HG02759 (cell line): ENCODE measurements at regions not wholly inside any gene's neighbourhood (a gene's known extent, or its start where the extent isn't known, plus 50 kb on each side); places are given as distances from the start of the nearest gene placed in this dataset.

Source experiments
- ATAC-seq: cut with Tn5 transposase; IDR thresholded peaks from one replicate; pipeline ENCODE4 v1.9.1; 2021; ENCODE audit warnings: mild to moderate bottlenecking, moderate library complexity; ENCODE audit not compliant: unreplicated experiment

- no peak for ATAC-seq
Observed at GRCh38 chr16:80366023-80366422, 174.8 kb upstream of the DYNLRB2 start.

- ATAC-seq = no peak
Observed at GRCh38 chr16:80362816-80363215, 178.0 kb upstream of the DYNLRB2 start.

GRCh38 chr16:80356365-80356764 is 184.4 kb upstream of the DYNLRB2 start:
- no peak for ATAC-seq

- no peak for ATAC-seq
Observed at GRCh38 chr16:80355335-80355734, 185.5 kb upstream of the DYNLRB2 start.

- ATAC-seq = no peak
Observed at GRCh38 chr16:80350061-80350460, 190.7 kb upstream of the DYNLRB2 start.

GRCh38 chr16:80347900-80348299 is 192.9 kb upstream of the DYNLRB2 start:
- ATAC-seq = no peak

- no peak for ATAC-seq
Observed at GRCh38 chr16:80347002-80347401, 193.8 kb upstream of the DYNLRB2 start.

GRCh38 chr16:80346111-80346632 is 194.6 kb upstream of the DYNLRB2 start:
- ATAC-seq = peak; percentile 74

GRCh38 chr16:80345701-80346100 is 195.1 kb upstream of the DYNLRB2 start:
- ATAC-seq = no peak

GRCh38 chr16:80344570-80344969 is 196.2 kb upstream of the DYNLRB2 start:
- no peak for ATAC-seq

- no peak for ATAC-seq
Observed at GRCh38 chr16:80341263-80341662, 199.5 kb upstream of the DYNLRB2 start.

- no peak for ATAC-seq
Observed at GRCh38 chr16:80337786-80338185, 203.0 kb upstream of the DYNLRB2 start.

GRCh38 chr16:80330803-80331202 is 210.0 kb upstream of the DYNLRB2 start:
- no peak for ATAC-seq

GRCh38 chr16:80330150-80330549 is 210.6 kb upstream of the DYNLRB2 start:
- no peak for ATAC-seq

GRCh38 chr16:80327740-80328139 is 213.1 kb upstream of the DYNLRB2 start:
- no peak for ATAC-seq

GRCh38 chr16:80324371-80324770 is 216.4 kb upstream of the DYNLRB2 start:
- ATAC-seq = no peak

- ATAC-seq = no peak
Observed at GRCh38 chr16:80323808-80324195, 217.0 kb upstream of the DYNLRB2 start.

- no peak for ATAC-seq
Observed at GRCh38 chr16:80323187-80323807, 217.5 kb upstream of the DYNLRB2 start.

GRCh38 chr16:80319181-80319580 is 221.6 kb upstream of the DYNLRB2 start:
- no peak for ATAC-seq

GRCh38 chr16:80318107-80318506 is 222.7 kb upstream of the DYNLRB2 start:
- ATAC-seq = no peak

- no peak for ATAC-seq
Observed at GRCh38 chr16:80317599-80318037, 223.2 kb upstream of the DYNLRB2 start.

GRCh38 chr16:80317116-80317515 is 223.7 kb upstream of the DYNLRB2 start:
- ATAC-seq = no peak

GRCh38 chr16:80314042-80314441 is 226.8 kb upstream of the DYNLRB2 start:
- ATAC-seq = no peak
